GM19240 (cell line): ENCODE measurements at regions not wholly inside any gene's neighbourhood (a gene's known extent, or its start where the extent isn't known, plus 50 kb on each side); places are given as distances from the start of the nearest gene placed in this dataset.
"Not testable (repeated sequence)": the region's sequence is repeated elsewhere in the genome, so short reads cannot be mapped to it uniquely, and the experiment has no call there.

Experiments used
- DNase-seq: peaks from one replicate; pipeline ENCODE4 v3.0.0; 2011; ENCODE audit warnings: low spot score; ENCODE audit not compliant: insufficient read length

DNA sequence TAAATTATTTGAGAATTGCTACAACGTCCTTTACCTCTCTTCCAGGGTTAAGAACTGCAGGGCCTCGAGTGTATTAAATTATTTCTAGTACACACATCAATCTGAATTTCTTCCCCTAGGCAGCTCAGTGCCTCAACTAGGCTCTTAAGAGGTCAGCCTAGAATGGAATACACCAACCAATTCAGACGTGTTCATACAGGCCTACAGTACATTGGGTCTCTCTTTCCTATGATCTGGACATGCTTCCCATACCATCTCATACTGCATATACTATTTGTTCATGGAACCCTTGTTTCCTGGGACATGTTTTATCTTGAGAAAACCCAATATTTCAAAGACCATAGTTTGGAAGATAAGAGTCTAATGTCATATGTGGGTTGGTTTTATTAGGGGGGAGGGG lies 434.1 kb upstream of the WWC1 start:
- DNase-seq, result no peak

DNA sequence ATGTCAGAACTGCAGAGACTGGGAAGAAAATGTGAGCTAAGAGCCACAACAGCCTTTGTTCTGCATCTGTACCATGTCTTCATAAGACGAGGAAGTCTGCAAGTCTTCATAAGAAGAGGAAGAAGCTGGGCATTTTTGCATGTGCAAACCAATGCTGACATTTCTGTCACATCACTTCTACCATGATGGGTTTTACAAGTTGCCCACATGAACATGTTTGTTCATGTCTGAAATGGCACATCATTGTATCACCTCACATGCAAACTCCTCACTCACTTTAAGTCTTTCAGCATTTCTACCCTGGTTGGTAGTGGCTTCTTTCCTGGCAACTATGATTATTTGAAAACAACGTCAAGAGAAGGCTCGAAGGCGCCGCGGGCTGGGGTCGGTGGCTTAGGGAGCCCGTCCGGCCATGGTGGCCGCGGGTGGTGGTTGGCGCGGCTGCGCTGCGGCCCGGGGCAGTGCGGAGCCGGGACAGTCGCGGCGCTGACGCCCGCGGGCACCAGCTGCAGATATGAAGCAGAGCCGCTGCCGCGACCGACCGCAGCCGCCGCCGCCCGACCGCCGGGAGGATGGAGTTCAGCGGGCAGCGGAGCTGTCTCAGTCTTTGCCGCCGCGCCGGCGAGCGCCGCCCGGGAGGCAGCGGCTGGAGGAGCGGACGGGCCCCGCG lies 433.1 kb upstream of the WWC1 start:
- DNase-seq, result not testable (repeated sequence)

DNA sequence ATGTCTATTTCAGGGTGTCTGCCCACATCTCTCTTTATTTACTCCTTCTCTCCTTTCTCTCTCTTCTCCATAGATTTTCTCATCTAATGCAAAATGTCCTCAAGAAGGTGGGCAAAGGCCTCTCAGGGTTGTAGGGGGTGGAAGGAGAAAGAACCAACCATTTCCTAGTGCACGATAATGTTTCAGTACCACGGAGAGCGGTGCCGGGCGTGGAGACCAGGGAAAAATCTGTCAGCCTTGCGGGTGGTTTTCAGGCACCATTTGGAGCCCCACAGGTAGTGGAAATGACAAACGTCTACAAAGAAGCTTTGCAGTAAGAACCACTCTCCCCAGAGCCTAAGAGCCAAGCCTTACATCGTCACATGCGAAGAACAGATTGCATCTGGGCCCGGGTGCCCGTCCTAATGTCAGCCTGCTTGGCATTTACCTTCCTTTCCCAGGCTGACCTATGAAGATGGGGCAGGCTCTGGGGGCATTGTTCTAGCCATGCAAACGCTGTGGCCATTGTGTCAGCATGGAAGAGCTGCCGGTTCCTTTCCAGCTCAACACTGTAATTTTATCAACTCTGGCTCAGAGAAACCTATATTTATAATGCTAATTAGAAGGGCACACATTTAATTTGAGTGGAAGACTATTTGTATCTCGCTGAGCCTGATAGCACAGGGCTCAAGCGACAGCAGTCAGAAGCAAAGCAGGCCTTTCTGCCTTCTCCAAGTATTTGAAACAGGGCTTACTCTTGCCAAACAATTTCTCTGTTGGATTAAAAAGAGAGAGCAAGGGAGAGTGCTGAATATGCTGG lies 430.1 kb upstream of the WWC1 start:
- no peak for DNase-seq

DNA sequence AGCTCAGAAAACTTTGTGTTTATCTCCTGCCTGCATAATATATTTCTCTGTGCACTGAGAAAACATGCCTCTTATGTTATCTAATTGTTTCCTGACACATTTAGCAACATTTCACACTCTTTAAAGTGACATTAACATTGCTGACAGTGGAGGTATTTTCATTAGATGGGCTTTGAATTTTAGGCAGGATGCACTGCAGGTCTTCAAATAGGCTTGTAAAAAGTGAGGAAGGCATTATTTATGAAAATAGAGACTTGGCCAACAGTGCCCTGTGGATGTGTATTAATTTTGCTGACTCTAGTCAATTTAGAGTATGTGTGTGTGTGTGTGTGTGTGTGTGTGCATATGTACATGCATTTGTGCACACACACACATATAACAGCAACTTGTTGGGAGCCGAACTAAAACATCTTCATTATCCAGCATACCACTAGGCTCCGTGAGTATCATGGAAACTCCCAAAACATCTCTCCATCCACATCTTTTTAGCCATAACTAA lies 429.5 kb upstream of the WWC1 start:
- no peak for DNase-seq

DNA sequence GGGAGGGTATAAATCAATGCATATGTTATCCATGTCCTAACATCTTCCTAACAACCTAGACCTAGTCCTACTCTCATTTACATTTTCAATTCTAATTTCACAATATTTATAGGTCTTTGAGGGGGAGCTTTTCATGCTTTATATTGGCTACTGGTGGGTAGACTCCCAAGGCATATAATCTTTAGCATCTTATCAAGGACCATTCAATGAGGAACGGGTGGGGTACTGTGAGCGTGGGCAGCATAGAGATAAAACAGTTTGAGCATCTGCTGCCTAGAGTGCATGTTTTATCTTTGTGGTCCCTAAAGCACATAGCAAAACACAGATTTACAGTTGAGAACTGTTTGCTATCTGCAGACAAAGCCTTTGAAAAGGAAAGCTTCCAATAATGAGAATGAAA lies 427.6 kb upstream of the WWC1 start:
- DNase-seq, result no peak

DNA sequence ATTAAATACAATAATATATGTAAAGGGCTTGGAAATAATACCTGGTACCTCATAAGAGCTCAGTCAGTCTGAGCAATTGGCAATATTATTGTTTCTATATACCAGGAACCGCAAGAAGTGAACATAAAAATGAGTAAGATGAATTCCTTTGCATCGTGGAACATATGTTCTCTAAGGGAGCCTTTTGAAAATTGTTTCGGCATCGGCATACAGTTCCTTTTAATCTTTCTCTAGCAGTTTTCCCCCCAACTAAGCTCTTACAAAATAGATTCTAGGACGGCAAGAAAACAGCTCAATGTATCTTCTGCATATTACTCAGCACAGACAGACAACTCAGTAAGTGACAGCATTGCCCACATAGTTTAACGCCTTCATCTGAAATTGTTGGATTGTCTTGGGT lies 426.6 kb upstream of the WWC1 start:
- DNase-seq, result no peak

DNA sequence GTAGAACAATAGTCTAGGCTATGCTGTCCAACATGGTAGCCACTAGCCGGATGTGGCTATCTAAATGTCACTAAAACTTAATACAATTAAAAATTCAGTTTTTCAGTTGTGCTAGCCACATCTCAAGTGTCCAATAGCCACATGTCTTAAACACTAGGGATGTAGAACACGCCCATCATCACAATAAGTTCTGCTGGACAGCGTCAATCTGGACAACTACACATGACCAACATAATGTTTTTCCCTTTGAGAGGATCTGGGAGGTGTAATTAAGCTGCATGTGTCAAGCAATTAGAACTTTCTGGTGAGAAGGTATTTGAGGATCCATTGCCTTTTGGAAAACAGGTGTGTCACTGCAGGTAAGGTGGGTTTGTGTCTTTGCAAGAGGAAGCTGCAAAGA lies 424.6 kb upstream of the WWC1 start:
- no peak for DNase-seq

DNA sequence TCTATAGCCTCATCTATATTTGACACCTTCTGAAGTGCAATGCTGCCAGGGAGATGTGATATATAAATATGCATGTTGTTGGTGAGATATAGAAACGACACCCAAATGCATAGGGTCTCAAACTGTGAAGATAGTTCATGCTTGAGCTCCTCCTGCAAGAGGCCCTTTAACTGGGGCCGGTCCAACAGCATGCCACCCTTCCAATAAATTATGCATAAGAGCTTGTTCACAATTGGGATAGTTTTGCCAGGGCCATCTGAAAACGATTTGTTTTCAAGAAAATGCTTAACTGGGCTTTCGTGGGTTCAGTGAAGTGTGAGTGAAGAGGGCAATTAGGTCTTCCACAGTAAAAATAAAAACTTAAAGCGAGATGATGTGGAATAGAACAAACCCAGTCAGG lies 424.2 kb upstream of the WWC1 start:
- DNase-seq, result no peak

DNA sequence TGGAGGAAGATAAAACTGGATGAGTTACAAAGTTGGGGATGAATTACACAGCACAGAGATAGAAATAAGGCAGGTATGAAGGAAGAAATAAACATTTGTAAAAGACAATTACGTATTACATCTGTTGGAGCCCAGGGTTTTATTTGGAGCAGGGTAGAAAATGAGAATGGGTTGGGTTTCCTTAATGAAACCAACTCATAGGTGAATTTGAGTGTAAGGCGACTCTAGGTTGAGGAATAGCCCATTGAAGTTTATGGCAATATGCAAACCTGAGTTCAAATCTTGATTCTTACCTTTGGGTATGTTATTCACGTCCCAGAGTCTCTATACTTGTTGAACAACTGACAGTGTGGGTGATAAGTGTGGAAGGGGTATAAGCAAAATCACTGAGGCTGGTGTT lies 422.3 kb upstream of the WWC1 start:
- no peak for DNase-seq

DNA sequence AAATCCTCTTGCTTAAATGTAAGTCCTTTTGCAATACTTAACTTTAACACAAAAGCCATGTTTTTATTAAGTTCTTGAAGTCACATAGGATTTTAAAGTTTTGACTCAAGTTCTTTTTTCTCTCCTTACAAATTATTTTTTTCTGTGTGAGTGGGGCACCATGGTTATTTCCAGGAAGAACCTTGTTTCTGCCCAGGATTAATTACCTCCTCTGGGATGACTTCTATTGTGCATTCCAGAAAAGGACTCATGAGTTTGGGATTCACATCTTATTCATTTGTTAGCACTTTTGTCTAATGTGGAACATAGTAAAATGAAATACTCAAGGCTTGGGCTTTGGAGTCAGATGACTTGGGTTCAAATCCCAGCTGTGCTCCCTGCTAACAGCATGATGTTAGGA lies 421.4 kb upstream of the WWC1 start:
- no peak for DNase-seq

DNA sequence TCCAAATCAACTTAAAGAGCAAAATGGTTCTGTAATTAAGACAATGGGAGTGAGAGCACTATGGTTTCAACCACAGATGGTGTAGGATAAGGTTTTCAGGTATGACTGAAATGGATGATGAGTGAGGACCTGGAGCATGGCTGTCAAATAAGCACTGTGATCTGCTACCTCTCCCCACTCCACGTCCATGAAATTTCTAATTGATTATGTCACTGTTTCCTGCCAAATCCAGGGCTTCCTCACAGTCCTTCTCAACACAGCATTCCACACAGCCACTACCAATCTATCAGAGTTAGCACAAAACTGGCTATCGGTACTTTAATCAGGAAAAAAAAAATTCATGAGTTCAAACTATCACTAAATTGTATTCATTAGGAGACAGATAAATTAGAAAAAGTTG lies 420.4 kb upstream of the WWC1 start:
- DNase-seq, result no peak

DNA sequence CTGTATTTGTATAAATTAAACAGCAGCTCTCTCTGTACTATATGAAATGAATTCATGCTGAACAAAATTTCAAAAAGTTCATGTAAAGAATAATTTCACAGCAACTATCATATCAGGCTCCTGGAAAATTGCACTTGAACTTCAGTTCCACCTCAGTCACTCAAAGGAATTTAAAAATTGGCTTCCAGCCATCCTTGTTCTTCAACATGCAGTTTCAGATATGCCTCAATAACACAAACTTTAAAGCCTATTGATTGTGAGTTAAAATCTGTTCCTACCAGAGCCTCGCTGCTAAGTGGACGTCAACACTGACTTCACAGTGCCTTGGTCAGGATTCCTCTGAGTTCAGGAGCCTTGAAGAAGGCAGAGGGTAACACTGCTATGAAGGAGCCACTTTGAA lies 418.7 kb upstream of the WWC1 start:
- DNase-seq, result no peak

DNA sequence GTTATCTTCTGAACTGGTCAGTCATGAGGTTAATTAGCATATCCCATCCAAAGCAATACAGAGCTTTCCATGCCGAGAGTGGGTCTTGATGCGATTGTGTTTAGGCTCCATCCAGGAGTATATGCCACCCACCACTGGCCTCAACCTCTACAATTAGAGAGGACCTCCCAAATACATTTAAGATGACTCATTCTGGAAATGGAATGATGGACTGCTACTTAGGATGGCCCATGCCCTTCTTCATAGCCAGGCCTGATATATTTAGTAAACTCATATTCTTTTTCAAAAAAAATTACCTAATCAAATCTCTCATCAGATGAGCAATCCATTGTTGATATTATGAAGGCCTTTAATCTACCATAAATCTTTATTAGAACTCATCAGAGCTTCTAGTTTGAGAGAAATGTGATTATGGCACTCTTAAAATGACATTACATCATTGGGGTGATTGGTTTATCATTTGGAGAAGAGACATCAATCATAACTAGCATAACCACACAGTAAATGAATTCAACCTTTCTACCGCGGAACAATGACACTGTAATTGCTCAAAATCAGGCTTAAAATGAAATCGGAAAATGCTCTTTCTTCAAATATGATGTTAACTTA lies 414.2 kb upstream of the WWC1 start:
- no peak for DNase-seq

DNA sequence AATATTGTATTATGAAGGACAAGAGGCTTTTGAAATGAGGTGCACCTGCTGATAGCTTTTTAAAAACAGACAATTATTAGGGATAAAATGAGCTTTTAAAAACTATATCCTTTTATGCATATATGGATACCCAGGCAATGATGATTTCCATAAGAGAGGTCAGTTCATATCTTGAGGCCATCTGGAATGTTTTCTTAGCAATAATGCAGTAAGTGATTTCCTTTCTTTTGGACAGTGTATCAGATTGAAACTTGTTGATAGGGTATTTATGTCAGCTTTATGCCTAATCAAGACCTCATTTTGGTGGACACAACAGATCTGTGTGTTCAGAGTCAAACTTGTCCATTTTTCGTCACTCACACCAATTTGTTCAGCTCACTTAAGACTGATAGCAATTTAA lies 413.5 kb upstream of the WWC1 start:
- no peak for DNase-seq

DNA sequence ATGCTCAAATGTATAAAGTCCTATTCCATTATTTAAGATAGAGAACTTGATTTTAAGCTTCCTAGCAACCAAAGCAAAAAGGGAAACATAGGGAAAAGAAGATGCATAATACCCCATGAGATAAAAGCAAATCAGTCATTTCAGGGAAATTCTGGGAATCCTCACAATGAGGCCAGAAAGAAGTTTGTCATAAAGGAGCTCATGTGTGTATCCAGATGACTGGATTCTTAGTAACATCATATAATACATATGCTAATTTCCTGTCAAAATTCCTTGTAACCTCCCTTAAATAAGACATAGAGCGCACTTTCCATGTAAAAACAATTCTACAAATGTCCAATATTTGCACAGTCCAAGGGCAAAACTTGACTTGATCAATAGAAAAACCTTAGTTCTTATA lies 411.0 kb upstream of the WWC1 start:
- DNase-seq, result no peak

DNA sequence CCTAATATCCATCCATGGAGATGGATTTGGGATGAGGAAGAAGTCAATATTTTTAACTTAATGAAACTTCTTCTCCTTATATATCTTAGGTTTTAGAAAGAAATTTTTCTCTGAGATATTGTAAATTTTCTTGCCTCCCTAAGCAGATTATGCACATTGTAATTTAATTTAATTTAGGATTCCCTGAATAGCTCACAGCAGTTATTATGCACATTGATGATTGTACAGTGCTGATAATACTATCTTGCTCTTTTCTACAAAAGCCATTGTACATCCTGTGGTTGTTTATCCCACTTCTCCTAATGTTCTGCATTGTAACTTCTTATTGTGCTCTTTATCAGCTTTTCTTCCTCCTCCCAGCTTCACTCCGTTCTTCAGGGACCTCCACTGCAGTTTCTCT lies 410.4 kb upstream of the WWC1 start:
- no peak for DNase-seq

DNA sequence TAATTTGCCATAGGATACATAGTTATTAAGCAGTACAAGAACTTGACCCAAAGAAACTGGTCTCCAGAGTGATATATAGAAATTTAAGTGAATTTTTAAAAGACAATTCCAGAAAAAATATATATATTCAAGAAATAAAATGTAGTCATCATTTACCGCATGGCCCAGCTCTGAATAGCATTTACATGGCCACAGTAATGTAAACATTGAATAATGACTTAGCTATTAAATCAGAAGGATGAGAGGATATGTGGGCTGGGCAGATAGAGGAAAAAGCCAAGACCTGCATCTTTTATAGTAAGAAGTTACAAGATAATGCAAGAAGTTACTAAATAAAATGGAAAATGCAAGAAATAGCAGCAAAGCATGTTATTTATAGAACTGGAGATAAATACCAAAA lies 405.2 kb upstream of the WWC1 start:
- DNase-seq, result no peak

DNA sequence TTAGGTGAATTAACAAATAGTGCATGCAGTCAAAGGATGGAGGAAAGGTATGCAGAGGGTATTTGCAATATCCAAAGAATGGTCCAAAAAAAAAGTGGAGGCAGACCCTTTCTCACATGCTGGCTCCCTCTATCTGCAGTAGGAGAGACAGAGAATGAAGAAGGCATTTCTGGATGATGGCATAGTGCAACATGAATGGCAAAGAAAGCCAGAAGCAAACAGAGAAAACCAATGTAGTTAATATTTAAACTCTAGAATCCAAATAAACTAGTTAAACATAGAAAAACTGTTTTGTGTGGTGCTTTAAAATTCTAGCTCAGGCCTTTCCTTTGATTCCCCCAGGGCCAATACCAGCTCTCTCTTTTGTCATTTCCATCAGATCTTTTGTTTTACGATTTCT lies 403.1 kb upstream of the WWC1 start:
- DNase-seq, result no peak

DNA sequence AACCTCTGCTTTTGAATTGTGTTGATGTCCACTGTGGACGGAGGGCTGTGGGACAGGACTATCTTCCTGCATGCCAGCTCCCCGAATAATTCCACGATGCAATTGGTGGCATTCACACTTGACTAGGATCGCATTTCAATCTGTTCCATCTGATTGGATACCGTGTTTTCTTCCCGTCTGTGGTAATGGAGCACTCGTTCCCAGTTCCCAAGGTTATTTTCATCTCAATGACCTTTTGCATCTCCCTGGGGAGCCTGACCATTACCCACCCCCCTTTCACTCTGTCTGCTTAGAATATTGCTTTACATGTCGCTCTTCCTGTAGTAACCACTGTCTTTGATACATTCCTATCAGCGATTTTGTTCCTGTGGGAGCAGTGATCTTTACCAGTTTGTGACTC lies 402.2 kb upstream of the WWC1 start:
- DNase-seq, result no peak

DNA sequence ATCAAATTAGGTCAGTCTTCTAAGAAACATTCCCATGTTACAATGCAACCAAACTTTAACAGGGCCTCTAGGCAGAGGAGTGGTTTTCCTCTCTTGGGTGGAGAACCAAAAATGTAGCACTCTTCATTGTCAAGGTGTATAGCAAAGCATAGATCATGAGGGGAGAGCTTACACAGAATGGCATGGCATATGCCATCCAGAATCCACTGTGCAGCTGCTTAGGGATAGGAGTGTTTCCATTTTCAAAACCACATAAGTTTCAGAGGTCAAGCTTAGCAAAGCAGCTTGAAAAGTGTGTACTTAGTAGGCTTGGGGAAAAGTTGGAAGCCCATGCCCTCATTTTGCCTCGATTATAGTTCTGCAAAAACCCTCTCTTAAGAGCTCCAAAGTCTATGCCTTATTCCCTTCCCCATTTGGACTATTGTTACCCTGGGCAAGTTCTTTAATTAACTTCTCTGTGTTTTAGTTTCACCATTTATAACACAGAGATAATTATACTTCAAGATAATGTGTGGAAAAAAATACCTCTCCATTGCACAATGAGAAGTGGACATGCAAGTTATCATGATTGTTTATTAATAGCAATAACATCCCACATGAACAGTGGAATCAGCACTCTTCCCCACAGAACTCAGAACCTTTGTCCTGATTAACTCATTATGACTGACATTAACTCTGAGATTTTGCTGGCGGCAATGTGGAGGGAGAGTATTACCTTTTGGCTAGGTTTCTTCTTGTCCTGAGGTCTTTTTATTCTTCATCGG lies 398.9 kb upstream of the WWC1 start:
- no peak for DNase-seq

DNA sequence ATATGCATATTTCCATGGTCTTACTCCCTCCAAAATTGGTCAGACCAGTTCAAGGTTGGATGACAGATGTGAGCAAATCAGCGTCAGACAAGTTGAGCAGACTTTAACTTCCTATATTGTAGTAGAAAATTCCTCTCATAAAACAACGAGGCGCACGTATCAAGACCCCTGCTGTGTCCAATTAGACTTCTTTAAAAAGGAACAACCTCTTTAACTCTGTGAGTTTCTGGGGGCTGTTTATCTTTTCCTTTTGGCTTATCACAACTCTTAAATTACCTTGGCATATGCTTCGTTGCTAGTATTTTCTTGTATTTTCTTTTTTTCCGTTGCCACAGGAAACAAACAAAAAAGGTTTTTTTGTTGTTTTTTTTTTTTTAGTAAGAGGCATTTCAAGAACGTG lies 398.2 kb upstream of the WWC1 start:
- no peak for DNase-seq
